Ovary (tissue), 1 donor: ENCODE measurements at regions not wholly inside any gene's neighbourhood (a gene's known extent, or its start where the extent isn't known, plus 50 kb on each side); places are given as distances from the start of the nearest gene placed in this dataset.

ENCODE experiments used
- EP300 ChIP-seq: sonication (generic); formaldehyde crosslinking; IDR thresholded peaks from one replicate; pipeline ENCODE4 v1.6.1; 2017; ENCODE audit warnings: antibody characterized with exemption
- POLR2A ChIP-seq: fragments of 450-650 bp; IDR thresholded peaks from one replicate; pipeline ENCODE4 v1.6.1; 2017; ENCODE audit warnings: antibody characterized with exemption, mild to moderate bottlenecking, moderate library complexity

DNA sequence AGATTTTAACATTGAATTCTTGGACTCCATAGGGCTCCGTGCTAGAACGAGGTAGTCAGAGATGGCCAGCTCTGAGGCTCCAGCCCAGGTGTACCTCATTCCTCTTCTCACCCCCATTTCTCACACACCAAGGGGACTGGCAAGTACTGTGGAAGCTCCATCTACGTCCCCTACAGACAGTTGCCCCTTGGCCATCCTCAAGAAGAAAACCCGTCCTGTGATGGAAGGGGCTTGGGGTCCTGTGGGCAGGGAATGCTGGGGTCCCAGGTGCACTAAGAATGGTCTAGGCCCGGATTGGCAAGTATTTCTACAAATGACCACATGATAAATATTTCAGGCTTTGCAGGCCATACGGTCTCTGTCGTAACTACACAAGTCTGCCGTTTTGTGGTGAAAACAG lies 110.3 kb downstream of the PDCL3 start:
- TF ChIP-seq EP300: no peak
- TF ChIP-seq POLR2A: no peak
